BJ (cell line): ENCODE measurements at regions not wholly inside any gene's neighbourhood (a gene's known extent, or its start where the extent isn't known, plus 50 kb on each side); places are given as distances from the start of the nearest gene placed in this dataset.

Source experiments
- CTCF ChIA-PET: fragments of 350-600 bp; formaldehyde crosslinking; extraction: SDS; loops from one replicate; lab custom pipeline; 2021; ENCODE audit warnings: antibody characterized with exemption, inconsistent platforms; lab: Yijun Ruan, JAX
- POLR2A ChIA-PET: fragments of 300-600 bp; sonication (Branson Sonifier 250); formaldehyde crosslinking; extraction: SDS; loops from one replicate; lab custom pipeline; 2021; ENCODE audit warnings: antibody characterized with exemption; lab: Charles Lee
- DNase-seq: peaks from one replicate; pipeline ENCODE4 v3.0.0-alpha.2; 2011; ENCODE audit warnings: low read depth
- H3K27me3 ChIP-seq: 2 replicates; pipeline ENCODE4 v1.6.0; 2011; ENCODE audit warnings: low read length; ENCODE audit not compliant: control insufficient read depth, insufficient read depth
- H3K36me3 ChIP-seq: 2 replicates; pipeline ENCODE4 v1.5.1; 2011; ENCODE audit warnings: low read length; ENCODE audit not compliant: control insufficient read depth, insufficient read depth
- H3K4me3 ChIP-seq: 2 replicates; pipeline ENCODE4 v1.5.1; 2011; ENCODE audit warnings: low read depth, mild to moderate bottlenecking, control low read depth, low read length
- CTCF ChIP-seq: IDR thresholded peaks from 2 replicates; pipeline ENCODE4 v1.5.1; 2011; ENCODE audit warnings: low read depth, mild to moderate bottlenecking, control low read depth, inconsistent platforms, low read length, moderate library complexity; ENCODE audit not compliant: insufficient read depth

GRCh38 chr2:16330571-16330970, 335.1 kb downstream of the CYRIA start:
- no peak for TF ChIP-seq CTCF
- ChIA-PET POLR2A (no interaction called here), CTCF (no interaction called here)
- no peak overlapping the region for H3K4me3 ChIP-seq
- no peaks in the 10 kb centered on the region for H3K36me3 ChIP-seq
- no peak for DNase-seq
- H3K27me3 ChIP-seq, result no peaks in the 10 kb centered on the region

GRCh38 chr2:16330012-16330411, 335.6 kb downstream of the CYRIA start:
- no peaks in the 10 kb centered on the region for H3K36me3 ChIP-seq
- H3K4me3 ChIP-seq, result no peak overlapping the region
- H3K27me3 ChIP-seq, result no peaks in the 10 kb centered on the region
- no peak for DNase-seq
- CTCF ChIA-PET, result no interaction called here
- POLR2A ChIA-PET, result no interaction called here
- no peak for TF ChIP-seq CTCF

- no peak for TF ChIP-seq CTCF
- H3K36me3 ChIP-seq, result no peaks in the 10 kb centered on the region
- DNase-seq, result no peak
- no peaks in the 10 kb centered on the region for H3K27me3 ChIP-seq
- no peak overlapping the region for H3K4me3 ChIP-seq
- ChIA-PET CTCF (no interaction called here), POLR2A (no interaction called here)
Measured at GRCh38 chr2:16329421-16329820, 336.2 kb downstream of the CYRIA start.

- Histone ChIP-seq H3K4me3 (no peak overlapping the region), H3K27me3 (no peaks in the 10 kb centered on the region), H3K36me3 (no peaks in the 10 kb centered on the region)
- ChIA-PET POLR2A (no interaction called here), CTCF (no interaction called here)
- DNase-seq, result no peak
- no peak for TF ChIP-seq CTCF
Measured at GRCh38 chr2:16328521-16329190, 337.0 kb downstream of the CYRIA start.

- no peaks in the 10 kb centered on the region for H3K36me3 ChIP-seq
- no peak overlapping the region for H3K4me3 ChIP-seq
- DNase-seq, result no peak
- POLR2A ChIA-PET, result no interaction called here
- CTCF ChIA-PET, result no interaction called here
- TF ChIP-seq CTCF, result no peak
- no peaks in the 10 kb centered on the region for H3K27me3 ChIP-seq
Measured at GRCh38 chr2:16327326-16327725, 338.3 kb downstream of the CYRIA start.
